Globus pallidus (tissue), 1 donor: ENCODE measurements at regions not wholly inside any gene's neighbourhood (a gene's known extent, or its start where the extent isn't known, plus 50 kb on each side); places are given as distances from the start of the nearest gene placed in this dataset.
"Not testable (repeated sequence)": the region's sequence is repeated elsewhere in the genome, so short reads cannot be mapped to it uniquely, and the experiment has no call there.

Experiments used
- DNase-seq: peaks from one replicate; pipeline ENCODE4 v3.0.0-alpha.2; 2015; ENCODE audit warnings: low spot score

DNA sequence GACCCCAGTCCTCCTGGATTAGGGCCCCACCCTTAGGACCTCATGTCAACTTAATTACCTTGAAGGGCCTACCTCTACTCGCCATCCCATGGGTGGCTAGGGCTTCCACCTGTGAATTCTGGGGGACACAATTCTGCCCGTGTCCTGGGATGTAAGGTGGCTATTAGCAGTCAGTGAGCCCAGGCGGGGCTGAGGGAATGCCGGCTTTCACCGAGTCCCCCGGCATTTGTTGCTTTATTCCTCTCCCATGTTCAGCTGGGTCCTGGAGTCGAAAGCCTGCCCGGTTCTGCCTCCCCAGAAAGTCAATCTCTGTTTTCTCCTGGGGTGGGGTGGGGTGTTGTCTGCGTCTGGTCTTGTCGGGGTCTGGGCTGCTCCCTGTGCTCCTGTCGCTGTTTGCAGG, 125.6 kb downstream of the GLRX3 start:
- DNase-seq: no peak

- no peak for DNase-seq
These were observed 127.1 kb downstream of the GLRX3 start for GRCh38 chr10:130263289-130263688.

DNA sequence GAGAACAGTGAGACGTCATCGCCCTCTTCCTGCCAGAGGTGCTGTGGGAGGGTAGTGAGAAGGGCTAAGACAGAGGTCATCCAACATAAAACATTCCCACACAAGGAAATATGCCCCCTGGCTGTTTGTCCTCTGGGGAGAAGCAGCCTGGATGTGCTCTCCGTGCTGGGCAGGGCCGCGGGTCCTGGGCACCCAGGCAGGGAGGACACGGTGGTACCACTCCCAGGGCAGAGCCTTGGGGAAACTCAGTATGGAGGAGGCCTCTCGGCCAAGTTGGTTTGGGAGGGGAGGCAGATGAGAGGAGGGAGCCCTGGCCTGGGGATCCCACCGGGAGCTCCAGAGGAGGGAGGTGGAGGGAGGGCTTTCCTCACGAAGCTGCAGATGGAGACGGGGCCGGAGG, 129.4 kb downstream of the GLRX3 start:
- no peak for DNase-seq

DNA sequence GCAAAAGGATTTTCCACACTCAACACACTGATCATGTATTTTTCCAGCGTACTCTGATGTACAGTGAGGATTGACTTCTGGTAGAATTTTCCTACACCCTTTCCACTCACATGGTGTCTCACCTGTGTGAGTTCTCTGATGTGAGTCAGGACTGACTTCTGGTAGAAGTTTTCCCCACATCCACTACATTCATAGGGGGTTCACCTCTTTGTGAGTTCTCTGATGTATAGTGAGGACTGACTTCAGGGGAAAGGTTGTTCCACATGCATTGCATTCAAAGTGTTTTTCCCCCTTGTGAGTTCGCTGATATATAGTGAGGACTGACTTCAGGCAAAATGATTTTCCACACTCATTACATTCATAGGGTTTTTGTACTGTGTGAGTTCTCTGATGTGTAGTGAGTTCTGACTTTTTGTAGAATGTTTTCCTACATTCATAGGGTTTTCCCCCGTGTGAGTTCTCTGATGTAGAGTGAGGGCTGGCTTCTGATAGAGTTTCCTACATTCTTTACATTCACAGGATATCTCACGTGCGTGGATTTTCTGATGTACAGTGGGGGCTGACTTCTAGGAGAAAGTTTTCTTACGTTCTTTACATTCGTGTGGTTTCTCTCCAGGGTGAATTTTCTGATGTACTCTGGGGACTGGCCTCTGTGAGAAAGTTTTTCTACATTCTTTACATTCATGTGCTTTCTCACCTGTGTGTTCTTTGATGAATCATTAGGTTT, 146.5 kb downstream of the GLRX3 start:
- DNase-seq: no peak

GRCh38 chr10:130283219-130283545, 147.0 kb downstream of the GLRX3 start:
- no peak for DNase-seq

- DNase-seq: not testable (repeated sequence)
These were observed 159.6 kb downstream of the GLRX3 start for GRCh38 chr10:130295761-130296160.

DNA sequence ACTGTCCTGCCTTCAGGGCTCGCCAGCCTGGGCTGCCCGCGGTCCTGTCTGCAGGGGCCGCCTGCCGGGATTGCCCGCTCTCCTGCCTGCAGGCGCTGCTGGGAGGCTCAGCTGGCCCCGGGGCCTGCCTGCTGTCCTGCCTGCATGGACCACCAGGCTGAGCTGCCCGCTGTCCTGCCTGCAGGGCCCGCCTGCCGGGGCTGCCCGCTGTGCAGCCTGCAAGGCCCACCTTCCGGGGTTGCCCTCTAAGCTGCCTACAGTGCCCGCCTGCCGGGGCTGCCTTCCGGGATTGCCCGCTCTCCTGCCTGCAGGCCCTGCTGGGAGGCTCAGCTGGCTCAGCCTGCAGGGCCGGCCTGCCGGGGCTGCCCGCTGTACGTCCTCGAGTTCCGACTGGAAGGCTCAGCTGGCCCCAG, 164.4 kb downstream of the GLRX3 start:
- DNase-seq: no peak

DNA sequence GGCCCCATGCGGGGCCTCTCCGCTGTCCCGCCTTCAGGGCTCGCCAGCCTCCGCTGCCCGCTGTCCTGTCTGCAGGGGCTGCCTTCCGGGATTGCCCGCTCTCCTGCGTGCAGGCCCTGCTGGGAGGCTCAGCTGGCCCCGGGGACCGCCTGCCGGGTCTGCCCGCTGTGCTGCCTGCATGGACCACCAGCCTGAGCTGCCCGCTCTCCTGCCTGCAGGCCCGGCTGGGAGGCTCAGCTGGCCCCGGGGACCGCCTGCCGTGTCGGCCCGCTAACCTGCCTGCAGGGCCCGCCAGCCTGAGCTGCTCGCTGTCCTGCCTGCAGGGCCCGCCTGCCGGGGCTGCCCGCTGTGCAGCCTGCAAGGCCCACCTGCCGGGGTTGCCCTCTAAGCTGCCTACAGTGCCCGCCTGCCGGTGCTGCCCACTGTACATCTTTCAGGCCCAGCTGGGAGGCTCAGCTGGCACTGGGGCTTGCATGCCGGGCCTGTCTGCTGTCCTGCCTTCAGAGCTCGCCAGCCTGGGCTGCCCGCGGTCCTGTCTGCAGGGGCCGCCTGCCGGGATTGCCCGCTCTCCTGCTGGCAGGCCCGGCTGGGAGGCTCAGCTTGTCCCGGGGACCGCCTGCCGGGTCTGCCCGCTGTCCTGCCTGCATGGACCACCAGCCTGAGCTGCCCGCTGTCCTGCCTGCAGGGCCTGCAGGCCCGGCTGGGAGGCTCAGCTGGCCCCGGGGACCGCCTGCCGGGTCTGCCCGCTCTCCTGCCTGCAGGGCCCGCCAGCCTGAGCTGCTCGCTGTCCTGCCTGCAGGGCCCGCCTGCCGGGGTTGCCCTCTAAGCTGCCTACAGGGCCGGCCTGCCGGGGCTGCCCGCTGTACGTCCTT, 165.1 kb downstream of the GLRX3 start:
- no peak for DNase-seq

DNA sequence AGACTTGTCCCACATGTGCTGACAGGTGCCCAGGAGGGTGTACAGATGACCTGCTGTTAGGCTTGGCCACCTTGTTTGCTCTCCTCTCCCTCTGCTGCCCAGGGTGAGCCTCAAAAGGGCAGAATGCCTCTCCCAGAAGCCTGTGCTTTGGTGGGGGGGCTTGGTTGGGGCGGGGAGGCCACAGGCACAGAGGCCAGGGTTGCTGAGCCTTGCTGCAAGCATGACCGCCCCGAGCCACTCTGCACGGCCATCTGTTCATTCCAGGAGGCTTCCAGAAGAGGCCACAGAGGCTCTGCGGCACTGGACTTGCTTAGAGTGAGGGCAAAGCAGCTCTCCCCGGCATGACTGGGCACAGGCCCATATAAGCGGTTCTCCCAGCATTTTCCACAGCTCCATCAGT, 190.8 kb downstream of the GLRX3 start:
- DNase-seq: no peak

GRCh38 chr10:130329792-130330191, 193.6 kb downstream of the GLRX3 start:
- DNase-seq: no peak

GRCh38 chr10:130333185-130333584, 197.0 kb downstream of the GLRX3 start:
- DNase-seq: peak; percentile 1

- no peak for DNase-seq
These were observed 199.1 kb downstream of the GLRX3 start for GRCh38 chr10:130335336-130335735.

GRCh38 chr10:130336617-130337304, 200.6 kb downstream of the GLRX3 start:
- no peak for DNase-seq

GRCh38 chr10:130337305-130337640, 201.1 kb downstream of the GLRX3 start:
- no peak for DNase-seq

- no peak for DNase-seq
These were observed 201.8 kb downstream of the GLRX3 start for GRCh38 chr10:130337696-130338635.

DNA sequence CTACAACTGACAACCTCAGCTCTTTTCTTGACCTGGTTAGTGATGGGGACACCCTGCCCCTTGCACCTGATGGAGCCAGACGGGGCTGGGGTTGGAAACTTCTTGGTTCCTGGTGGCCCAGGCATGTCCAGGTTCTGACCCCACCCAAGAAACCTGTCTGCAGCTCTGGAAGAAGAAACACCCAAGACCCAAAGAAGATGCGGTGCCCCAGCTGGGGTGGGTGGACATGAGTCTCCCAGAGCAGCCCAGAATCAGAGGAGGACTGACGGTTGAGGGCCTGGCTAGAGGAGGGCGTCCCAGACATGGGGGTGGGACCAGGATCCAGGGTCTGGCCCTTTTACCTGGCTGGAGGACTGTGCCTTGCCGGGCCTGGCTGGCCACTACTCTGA, 202.4 kb downstream of the GLRX3 start:
- DNase-seq: no peak

- no peak for DNase-seq
These were observed 202.9 kb downstream of the GLRX3 start for GRCh38 chr10:130339091-130339490.

GRCh38 chr10:130339911-130340310, 203.7 kb downstream of the GLRX3 start:
- no peak for DNase-seq

- DNase-seq: no peak
These were observed 204.6 kb downstream of the GLRX3 start for GRCh38 chr10:130340816-130341215.

- DNase-seq: no peak
These were observed 205.2 kb downstream of the GLRX3 start for GRCh38 chr10:130341356-130341755.

- DNase-seq: no peak
These were observed 209.5 kb downstream of the GLRX3 start for GRCh38 chr10:130345728-130346127.

- no peak for DNase-seq
These were observed 214.8 kb downstream of the GLRX3 start for GRCh38 chr10:130350996-130351395.
